ENCODE measurements at regions not wholly inside any gene's neighbourhood (a gene's known extent, or its start where the extent isn't known, plus 50 kb on each side); places are given as distances from the start of the nearest gene placed in this dataset.

DNA sequence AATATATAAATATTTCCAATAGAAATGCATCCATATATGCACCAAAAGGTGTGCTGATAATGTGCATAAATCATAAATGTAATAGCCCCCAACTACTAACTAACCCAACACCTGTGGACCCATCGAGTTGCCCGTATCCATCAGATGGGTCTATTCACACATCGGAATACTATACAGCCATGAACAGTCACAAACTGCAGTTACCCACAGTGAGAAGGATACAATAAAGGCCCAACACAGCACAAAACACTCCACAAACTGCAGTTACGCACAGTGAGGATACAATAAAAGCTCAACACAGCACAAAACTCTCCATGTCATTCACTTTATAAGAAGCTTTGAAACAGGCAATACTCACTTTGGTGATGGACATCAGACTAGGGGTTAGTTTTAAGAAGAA, 145.3 kb upstream of the OTOS start:
- CTCF ChIA-PET (ENCODE audit: partially characterized antibody), result no interaction called here
- TF ChIP-seq POLR2A (IDR thresholded peaks at IDR 0.05; ENCODE audit: control extremely low read depth in 1 of 2, low read depth in 2 of 2, low read length in 2 of 2), result no peak
- no peak for TF ChIP-seq KDM4A (IDR thresholded peaks at IDR 0.05; ENCODE audit: low read depth, low read length, severe bottlenecking)
- no peak for TF ChIP-seq HDAC2 (IDR thresholded peaks at IDR 0.05; ENCODE audit: borderline replicate concordance in 1 of 2, low read depth in 2 of 2, low read length in 2 of 2)
- TF ChIP-seq CREB1 (IDR thresholded peaks at IDR 0.05), result no peak
- TF ChIP-seq SUZ12 (IDR thresholded peaks at IDR 0.05; ENCODE audit: low read length), result no peak
- TF ChIP-seq CHD1 (IDR thresholded peaks at IDR 0.05; ENCODE audit: low read depth, low read length), result no peak
- TF ChIP-seq RNF2 (IDR thresholded peaks at IDR 0.05; ENCODE audit: borderline replicate concordance, low read depth, low read length, missing control alignments, poor library complexity, severe bottlenecking), result no peak
- TF ChIP-seq SIRT6 (IDR thresholded peaks at IDR 0.05; ENCODE audit: low read length), result no peak
- no peak for TF ChIP-seq TAF1 (IDR thresholded peaks at IDR 0.05; ENCODE audit: low read depth, low read length)
- TF ChIP-seq SRF (IDR thresholded peaks at IDR 0.05; ENCODE audit: low read depth, low read length), result no peak
- TF ChIP-seq GABPA (IDR thresholded peaks at IDR 0.05; ENCODE audit: borderline replicate concordance, insufficient read depth, low read length), result no peak
- TF ChIP-seq, protein P1, sequence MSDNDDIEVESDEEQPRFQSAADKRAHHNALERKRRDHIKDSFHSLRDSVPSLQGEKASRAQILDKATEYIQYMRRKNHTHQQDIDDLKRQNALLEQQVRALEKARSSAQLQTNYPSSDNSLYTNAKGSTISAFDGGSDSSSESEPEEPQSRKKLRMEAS (IDR thresholded peaks at IDR 0.05), result no peak
- TF ChIP-seq BACH1 (IDR thresholded peaks at IDR 0.05; ENCODE audit: low read length), result no peak
- no peak for TF ChIP-seq NANOG (IDR thresholded peaks at IDR 0.05; ENCODE audit: insufficient read depth, low read depth, low read length, poor library complexity, severe bottlenecking)
- no peak for TF ChIP-seq RFX5 (IDR thresholded peaks at IDR 0.05; ENCODE audit: borderline replicate concordance, low read depth, low read length)
- no peak for TF ChIP-seq GTF2F1 (IDR thresholded peaks at IDR 0.05; ENCODE audit: borderline replicate concordance, low read depth, low read length)

More for the DNA sequence above, 145.3 kb upstream of the OTOS start:
- no peak for FAIRE-seq
- H2BK15ac ChIP-seq (ENCODE audit: low read length), result no peak overlapping the region
- no peaks in the 10 kb centered on the region for H3K23me2 ChIP-seq (ENCODE audit: low read depth, low read length)
- H3K27ac ChIP-seq (ENCODE audit: low read depth, low read length), result no peak overlapping the region
- H3K9me3 ChIP-seq (ENCODE audit: insufficient read depth in 2 of 2, low read depth in 1 of 2, low read length in 1 of 2), result no peaks in the 10 kb centered on the region
- no peaks in the 10 kb centered on the region for H3K27me3 ChIP-seq (replicated peaks in 1 of 4; ENCODE audit: control insufficient read depth in 3 of 4, extremely low read depth in 1 of 4, insufficient read depth in 3 of 4, low read length in 3 of 4)
- no peak overlapping the region for H2BK20ac ChIP-seq (ENCODE audit: low read length)
- no peak overlapping the region for H3K56ac ChIP-seq (replicated peaks; ENCODE audit: insufficient read length, low read depth, low read length)
- H2BK12ac ChIP-seq (ENCODE audit: low read depth, low read length), result no peak overlapping the region
- no peak overlapping the region for H3K4me3 ChIP-seq (ENCODE audit: extremely low read depth in 1 of 4, insufficient read depth in 2 of 4, low read depth in 3 of 4, low read length in 4 of 4)
- no peak overlapping the region for H3K4me2 ChIP-seq (ENCODE audit: insufficient read depth in 1 of 2, low read depth in 2 of 2, low read length in 2 of 2)
- no peak for DNase-seq (ENCODE audit: low read depth in 1 of 2, low spot score in 2 of 2)
- no peak overlapping the region for H2AFZ ChIP-seq (ENCODE audit: low read length)
- no peak overlapping the region for H4K5ac ChIP-seq (ENCODE audit: insufficient read length, low read depth, low read length)
- no peak overlapping the region for H3K9ac ChIP-seq (replicated peaks in 1 of 4; ENCODE audit: extremely low read depth in 1 of 4, low read depth in 3 of 4, low read length in 3 of 4)
- POLR2A ChIA-PET (ENCODE audit: partially characterized antibody), result no interaction called here
- H3K4ac ChIP-seq (replicated peaks; ENCODE audit: insufficient read length, low read depth, low read length), result no peak overlapping the region
- no peak overlapping the region for H4K8ac ChIP-seq (ENCODE audit: extremely low read depth, insufficient read depth, low read length)
- no peaks in the 10 kb centered on the region for H3K36me3 ChIP-seq (ENCODE audit: control insufficient read depth in 2 of 4, insufficient read depth in 4 of 4, low read length in 3 of 4)
- H4K20me1 ChIP-seq (replicated peaks in 1 of 2; ENCODE audit: control insufficient read depth in 1 of 2, insufficient read depth in 2 of 2, low read length in 2 of 2), result no peaks in the 10 kb centered on the region
- H2AK5ac ChIP-seq (ENCODE audit: low read depth, low read length), result no peak overlapping the region
- H2BK5ac ChIP-seq (ENCODE audit: low read depth, low read length), result no peak overlapping the region
- no peak overlapping the region for H2BK120ac ChIP-seq (replicated peaks; ENCODE audit: low read depth, low read length)
- H3K18ac ChIP-seq (ENCODE audit: extremely low read depth, low read length), result no peak overlapping the region
- no peaks in the 10 kb centered on the region for H3K79me1 ChIP-seq (ENCODE audit: low read depth, low read length)
- no peak overlapping the region for H4K91ac ChIP-seq (replicated peaks; ENCODE audit: insufficient read length, low read length)
- WGBS, 2 experiments (ENCODE audit: extremely low coverage in 1 of 2, insufficient coverage in 1 of 2, insufficient read length in 1 of 2, insufficient replicate concordance in 2 of 2, low coverage in 1 of 2, low lambda C conversion rate in 2 of 2, missing lambda C conversion rate in 1 of 2), result 71% methylated on average over 4 of the region's 4 CpGs; no CpG with 5 or more reads in 1 of the 2 experiments
- H3K4me1 ChIP-seq (replicated peaks in 1 of 4; ENCODE audit: control insufficient read depth in 3 of 4, insufficient read depth in 4 of 4, low read length in 3 of 4), result no peaks in the 10 kb centered on the region
- no peak overlapping the region for H3K23ac ChIP-seq (ENCODE audit: insufficient read length)
- no peak overlapping the region for H3K14ac ChIP-seq (ENCODE audit: insufficient read length)
- no peaks in the 10 kb centered on the region for H3K79me2 ChIP-seq (ENCODE audit: control insufficient read depth in 1 of 2, insufficient read depth in 2 of 2, low read length in 2 of 2)

All from H1 (cell line).